ENCODE measurements at regions not wholly inside any gene's neighbourhood (a gene's known extent, or its start where the extent isn't known, plus 50 kb on each side); places are given as distances from the start of the nearest gene placed in this dataset.

- H3K9me3 Mint-ChIP-seq = no peaks in the 10 kb centered on the region
- peaks cover 31% of the 10 kb centered on the region for H3K4me1 Mint-ChIP-seq
- H3K36me3 Mint-ChIP-seq (ENCODE audit: low read depth) = no peaks in the 10 kb centered on the region
- no peak for DNase-seq (ENCODE audit: low read depth, low spot score)
- TF ChIP-seq CTCF (conservative IDR thresholded peaks at IDR 0.05) = no peak
- H3K4me3 Mint-ChIP-seq = no peak overlapping the region
- no peak overlapping the region for H3K27ac Mint-ChIP-seq (ENCODE audit: unreplicated experiment)
- H3K27me3 Mint-ChIP-seq (ENCODE audit: low read depth) = no peaks in the 10 kb centered on the region
These were observed 85.7 kb downstream of the EFNB1 start for GRCh38 chrX:68914479-68914946.

GRCh38 chrX:68913249-68913547 is 84.4 kb downstream of the EFNB1 start:
- H3K4me3 Mint-ChIP-seq = peak overlapping the region; percentile 73
- DNase-seq (ENCODE audit: low read depth, low spot score) = no peak

GRCh38 chrX:68912113-68912512 is 83.3 kb downstream of the EFNB1 start:
- Mint-ChIP-seq H3K27ac (ENCODE audit: unreplicated experiment) (peak overlapping the region; percentile 92), H3K36me3 (ENCODE audit: low read depth) (no peaks in the 10 kb centered on the region), H3K27me3 (ENCODE audit: low read depth) (no peaks in the 10 kb centered on the region), H3K4me1 (peaks cover 21% of the 10 kb centered on the region), H3K9me3 (no peaks in the 10 kb centered on the region), H3K4me3 (no peak overlapping the region)
- TF ChIP-seq CTCF (conservative IDR thresholded peaks at IDR 0.05) = no peak
- DNase-seq (ENCODE audit: low read depth, low spot score) = no peak

More at GRCh38 chrX:68913249-68913547, 84.4 kb downstream of the EFNB1 start:
- TF ChIP-seq CTCF (conservative IDR thresholded peaks at IDR 0.05) = no peak
- peak overlapping the region; percentile 97 for H3K27ac Mint-ChIP-seq (ENCODE audit: unreplicated experiment)
- H3K27me3 Mint-ChIP-seq (ENCODE audit: low read depth) = no peaks in the 10 kb centered on the region
- peaks cover 26% of the 10 kb centered on the region for H3K4me1 Mint-ChIP-seq
- no peaks in the 10 kb centered on the region for H3K36me3 Mint-ChIP-seq (ENCODE audit: low read depth)
- no peaks in the 10 kb centered on the region for H3K9me3 Mint-ChIP-seq

- Mint-ChIP-seq H3K27me3 (ENCODE audit: low read depth) (no peaks in the 10 kb centered on the region), H3K27ac (ENCODE audit: unreplicated experiment) (no peak overlapping the region), H3K36me3 (ENCODE audit: low read depth) (no peaks in the 10 kb centered on the region), H3K4me3 (peak overlapping the region; percentile 36), H3K9me3 (no peaks in the 10 kb centered on the region), H3K4me1 (peaks cover 18% of the 10 kb centered on the region)
- TF ChIP-seq CTCF (conservative IDR thresholded peaks at IDR 0.05) = no peak
- DNase-seq (ENCODE audit: low read depth, low spot score) = no peak
These were observed 82.1 kb downstream of the EFNB1 start for GRCh38 chrX:68910731-68911428.

GRCh38 chrX:68909945-68910344 is 81.1 kb downstream of the EFNB1 start:
- H3K36me3 Mint-ChIP-seq (ENCODE audit: low read depth) = no peaks in the 10 kb centered on the region
- no peak overlapping the region for H3K4me3 Mint-ChIP-seq
- DNase-seq (ENCODE audit: low read depth, low spot score) = no peak
- H3K9me3 Mint-ChIP-seq = peaks cover 2% of the 10 kb centered on the region
- TF ChIP-seq CTCF (conservative IDR thresholded peaks at IDR 0.05) = no peak
- peaks cover 18% of the 10 kb centered on the region for H3K4me1 Mint-ChIP-seq
- H3K27me3 Mint-ChIP-seq (ENCODE audit: low read depth) = no peaks in the 10 kb centered on the region
- no peak overlapping the region for H3K27ac Mint-ChIP-seq (ENCODE audit: unreplicated experiment)
